ENCODE measurements at regions not wholly inside any gene's neighbourhood (a gene's known extent, or its start where the extent isn't known, plus 50 kb on each side); places are given as distances from the start of the nearest gene placed in this dataset.

GRCh38 chr21:25426580-25426979, 180.7 kb downstream of the MRPL39 start:
- DNase-seq (ENCODE audit: low read depth, low spot score), result no peak
- H3K27ac ChIP-seq, result no peak overlapping the region

DNA sequence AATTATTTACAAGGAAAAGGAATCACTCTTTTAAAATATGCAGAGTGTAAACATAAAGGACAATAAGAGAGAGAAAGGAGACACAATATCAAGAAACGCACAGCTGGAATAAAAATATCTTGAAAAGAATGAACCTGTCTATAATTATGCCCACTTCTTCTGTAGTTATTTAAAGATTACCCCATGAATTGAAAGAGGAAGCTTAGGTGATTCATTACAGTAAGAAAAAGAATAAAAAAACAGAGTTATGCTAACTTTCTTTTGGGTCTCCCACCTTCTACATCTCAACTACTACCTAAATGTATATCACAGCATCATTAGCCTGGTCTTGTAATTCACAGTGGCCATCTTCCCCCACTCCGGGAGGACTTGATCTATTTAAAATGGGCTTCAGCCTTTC, 182.1 kb downstream of the MRPL39 start:
- DNase-seq (ENCODE audit: low read depth, low spot score), result no peak
- no peak overlapping the region for H3K27ac ChIP-seq

- no peak for DNase-seq (ENCODE audit: low read depth, low spot score)
- H3K27ac ChIP-seq, result no peak overlapping the region
Observed at GRCh38 chr21:25424634-25425033, 182.6 kb downstream of the MRPL39 start.

DNA sequence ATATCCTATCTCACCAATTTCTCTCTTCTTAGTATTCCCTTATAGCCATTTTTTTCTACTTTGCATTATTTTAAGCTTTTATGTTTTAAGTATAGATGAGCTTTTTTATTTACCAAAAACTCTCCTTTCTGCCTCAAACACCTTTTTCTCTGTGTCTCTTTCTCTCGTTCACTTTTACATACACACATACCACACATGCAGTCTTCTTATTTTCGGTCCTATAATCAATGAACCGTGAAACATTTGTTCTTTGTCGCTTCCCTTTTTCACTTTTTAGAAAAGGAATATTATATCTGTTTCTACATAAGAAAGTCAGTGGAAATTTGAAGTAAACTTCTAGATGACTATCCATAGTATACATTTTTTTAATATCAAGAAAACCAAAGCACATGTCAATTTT, 183.2 kb downstream of the MRPL39 start:
- no peak for DNase-seq (ENCODE audit: low read depth, low spot score)
- H3K27ac ChIP-seq, result no peak overlapping the region

- DNase-seq (ENCODE audit: low read depth, low spot score), result no peak
Observed at GRCh38 chr21:25422610-25423608, 184.4 kb downstream of the MRPL39 start.

GRCh38 chr21:25421321-25422028, 185.8 kb downstream of the MRPL39 start:
- DNase-seq (ENCODE audit: low read depth, low spot score), result no peak
- no peak overlapping the region for H3K27ac ChIP-seq

More at GRCh38 chr21:25422610-25423608, 184.4 kb downstream of the MRPL39 start:
- H3K27ac ChIP-seq, result no peak overlapping the region

GRCh38 chr21:25420831-25421230, 186.4 kb downstream of the MRPL39 start:
- H3K27ac ChIP-seq, result no peak overlapping the region
- no peak for DNase-seq (ENCODE audit: low read depth, low spot score)

DNA sequence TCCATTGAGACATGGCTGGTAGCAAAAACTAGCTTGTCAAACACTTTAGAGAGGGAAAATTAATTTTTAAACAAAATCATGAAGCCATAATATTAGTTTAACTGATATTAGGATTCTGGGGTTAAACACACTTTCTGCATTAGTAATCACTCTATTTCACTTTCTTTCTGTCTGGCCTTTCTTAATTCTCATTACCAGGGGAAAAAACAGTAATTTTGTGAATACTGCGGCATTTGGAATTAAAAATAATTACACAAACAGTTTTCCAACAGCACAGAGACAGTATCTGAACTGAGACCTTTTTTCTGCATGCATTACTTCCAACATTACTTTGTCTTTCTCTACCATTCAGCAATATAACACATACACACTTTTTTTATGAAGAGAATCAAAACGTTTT, 190.6 kb downstream of the MRPL39 start:
- H3K27ac ChIP-seq, result no peak overlapping the region
- DNase-seq (ENCODE audit: low read depth, low spot score), result no peak

GRCh38 chr21:25412100-25412499, 195.2 kb downstream of the MRPL39 start:
- no peak overlapping the region for H3K27ac ChIP-seq
- DNase-seq (ENCODE audit: low read depth, low spot score), result no peak

- H3K27ac ChIP-seq, result no peak overlapping the region
- DNase-seq (ENCODE audit: low read depth, low spot score), result no peak
Observed at GRCh38 chr21:25409978-25410377, 197.3 kb downstream of the MRPL39 start.

GRCh38 chr21:25408666-25409065, 198.6 kb downstream of the MRPL39 start:
- no peak overlapping the region for H3K27ac ChIP-seq
- no peak for DNase-seq (ENCODE audit: low read depth, low spot score)

GRCh38 chr21:25406887-25407579, 200.2 kb downstream of the MRPL39 start:
- H3K27ac ChIP-seq, result no peak overlapping the region
- no peak for DNase-seq (ENCODE audit: low read depth, low spot score)

DNA sequence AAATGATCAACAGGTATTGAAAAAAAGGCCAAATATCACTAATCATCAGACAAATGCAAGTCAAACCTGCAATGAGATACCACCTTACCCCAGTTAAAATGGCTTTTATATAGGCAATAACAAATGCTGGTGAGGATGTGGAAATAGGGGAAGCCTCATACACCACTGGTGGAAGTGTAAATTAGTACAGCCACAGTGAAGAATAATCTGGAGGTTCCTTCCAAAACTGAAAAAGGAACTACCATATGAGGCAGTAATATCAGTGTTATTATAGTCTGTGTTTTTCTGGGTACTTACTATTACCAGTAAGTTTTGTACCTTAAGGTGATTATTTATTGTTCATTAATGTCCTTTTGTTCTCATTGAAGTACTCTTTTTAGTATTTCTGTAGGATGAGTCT, 201.3 kb downstream of the MRPL39 start:
- no peak for DNase-seq (ENCODE audit: low read depth, low spot score)
- no peak overlapping the region for H3K27ac ChIP-seq

DNA sequence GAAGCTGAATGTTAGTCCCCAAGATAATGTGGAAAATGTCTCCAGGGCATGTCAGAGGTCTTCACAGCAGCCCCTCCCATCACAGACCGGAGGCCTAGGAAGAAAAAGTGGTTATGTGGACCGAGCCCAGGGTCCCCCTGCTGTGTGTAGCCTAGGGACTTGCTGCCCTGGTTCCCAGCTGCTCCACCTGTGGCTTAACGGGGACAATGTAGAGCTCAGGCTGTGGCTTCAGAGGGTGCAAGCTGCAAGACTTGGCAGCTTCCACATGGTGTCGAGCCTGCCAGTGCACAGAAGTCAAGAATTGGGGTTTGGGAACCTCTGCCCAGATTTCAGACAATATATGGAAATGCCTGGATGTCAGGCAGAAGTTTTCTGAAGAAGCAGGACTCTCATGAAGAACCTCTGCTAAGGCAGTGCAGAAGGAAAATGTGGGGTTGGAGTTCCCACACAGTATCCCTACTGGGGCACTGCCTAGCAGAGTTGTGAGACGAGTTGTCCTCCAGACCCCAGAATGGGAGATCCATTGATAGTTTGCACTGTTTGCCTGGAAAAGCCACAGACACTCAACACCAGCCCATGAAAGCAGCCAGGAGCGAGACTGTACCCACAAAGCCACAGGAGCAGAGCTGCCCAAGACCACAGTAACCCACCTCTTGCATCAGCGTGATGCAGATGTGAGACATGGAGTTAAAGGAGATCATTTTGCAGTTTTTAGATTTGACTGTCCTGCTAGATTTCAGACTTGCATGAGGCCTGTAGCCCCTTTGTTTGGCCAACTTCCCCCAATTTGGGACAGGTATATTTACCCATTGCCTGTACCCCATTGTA, 204.9 kb downstream of the MRPL39 start:
- no peak for DNase-seq (ENCODE audit: low read depth, low spot score)
- no peak overlapping the region for H3K27ac ChIP-seq

GRCh38 chr21:25400427-25400826, 206.9 kb downstream of the MRPL39 start:
- no peak for DNase-seq (ENCODE audit: low read depth, low spot score)

DNA sequence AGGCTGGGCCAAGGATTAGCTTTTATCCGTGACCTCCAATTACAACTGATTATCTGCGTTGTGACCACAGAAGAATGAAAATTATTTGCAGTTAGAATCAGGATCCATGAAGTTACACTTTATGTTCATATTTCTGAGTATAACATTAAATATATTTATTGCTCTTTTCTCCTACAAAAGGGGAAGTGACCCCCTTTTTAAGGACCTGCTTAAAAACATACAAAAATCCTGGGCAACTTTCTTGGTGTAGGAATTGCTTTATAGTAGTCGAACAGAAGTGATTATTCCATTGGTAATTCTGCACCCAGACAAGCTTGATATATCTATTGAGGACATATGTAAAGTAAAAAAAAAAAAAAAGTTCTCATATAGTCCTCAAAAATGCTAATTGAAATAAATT, 208.7 kb downstream of the MRPL39 start:
- DNase-seq (ENCODE audit: low read depth, low spot score), result no peak
- no peak overlapping the region for H3K27ac ChIP-seq

More at GRCh38 chr21:25400427-25400826, 206.9 kb downstream of the MRPL39 start:
- no peak overlapping the region for H3K27ac ChIP-seq

DNA sequence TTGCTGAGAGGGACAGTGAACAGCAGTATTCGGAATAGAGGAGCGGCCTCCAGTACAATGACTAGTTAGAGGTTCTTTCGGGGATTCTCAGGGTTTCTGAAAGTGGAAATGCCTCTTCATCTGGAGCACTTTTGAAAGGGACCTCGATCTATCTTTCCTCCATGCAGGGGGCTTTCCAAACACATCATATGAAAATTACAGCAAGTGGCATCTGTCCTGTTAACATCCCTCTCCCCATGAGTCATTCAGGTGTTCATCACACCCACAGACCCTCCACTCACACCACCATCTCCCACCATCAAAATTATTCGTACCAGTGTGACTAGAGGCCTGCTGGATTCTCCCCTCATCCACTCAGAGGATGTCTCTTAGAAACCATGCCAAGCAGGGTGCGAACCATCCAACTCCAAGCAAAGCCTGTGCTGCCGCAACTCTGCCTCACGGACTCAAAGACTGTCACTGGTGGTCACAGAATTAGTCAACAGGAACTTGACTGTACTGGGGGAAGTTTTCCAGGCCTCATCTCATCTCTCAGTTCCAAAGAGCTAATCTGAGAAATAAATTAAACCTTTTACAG, 211.1 kb downstream of the MRPL39 start:
- no peak for DNase-seq (ENCODE audit: low read depth, low spot score)
- H3K27ac ChIP-seq, result no peak overlapping the region

- no peak for DNase-seq (ENCODE audit: low read depth, low spot score)
- H3K27ac ChIP-seq, result no peak overlapping the region
Observed at GRCh38 chr21:25391777-25392176, 215.5 kb downstream of the MRPL39 start.

- DNase-seq (ENCODE audit: low read depth, low spot score), result no peak
- H3K27ac ChIP-seq, result no peak overlapping the region
Observed at GRCh38 chr21:25390701-25391100, 216.6 kb downstream of the MRPL39 start.

Measured in epithelial cell of prostate (primary cell).